ENCODE measurements at regions not wholly inside any gene's neighbourhood (a gene's known extent, or its start where the extent isn't known, plus 50 kb on each side); places are given as distances from the start of the nearest gene placed in this dataset.
"Not testable (repeated sequence)": the region's sequence is repeated elsewhere in the genome, so short reads cannot be mapped to it uniquely, and the experiment has no call there.

GRCh38 chr13:65307056-65307455 is 1923.1 kb downstream of the PCDH9 start:
- Mint-ChIP-seq H3K36me3 (ENCODE audit: low read depth) (no peaks in the 10 kb centered on the region), H3K4me1 (ENCODE audit: low read depth) (no peaks in the 10 kb centered on the region), H3K4me3 (no peak overlapping the region), H3K27ac (no peak overlapping the region), H3K27me3 (ENCODE audit: insufficient read depth) (no peaks in the 10 kb centered on the region), H3K9me3 (peaks cover 6% of the 10 kb centered on the region)
- no peak for DNase-seq (ENCODE audit: low spot score)
- intact Hi-C loops (cut with micrococcal nuclease), result no loop called here

GRCh38 chr13:65302691-65303090 is 1927.4 kb downstream of the PCDH9 start:
- H3K36me3 Mint-ChIP-seq (ENCODE audit: low read depth), result no peaks in the 10 kb centered on the region
- H3K9me3 Mint-ChIP-seq, result peaks cover 3% of the 10 kb centered on the region
- no peak for DNase-seq (ENCODE audit: low spot score)
- intact Hi-C loops (cut with micrococcal nuclease), result no loop called here
- H3K4me1 Mint-ChIP-seq (ENCODE audit: low read depth), result no peaks in the 10 kb centered on the region
- no peak overlapping the region for H3K27ac Mint-ChIP-seq
- no peaks in the 10 kb centered on the region for H3K27me3 Mint-ChIP-seq (ENCODE audit: insufficient read depth)
- no peak overlapping the region for H3K4me3 Mint-ChIP-seq

GRCh38 chr13:65301506-65301905 is 1928.6 kb downstream of the PCDH9 start:
- Mint-ChIP-seq H3K9me3 (peaks cover 3% of the 10 kb centered on the region), H3K27ac (no peak overlapping the region), H3K27me3 (ENCODE audit: insufficient read depth) (no peaks in the 10 kb centered on the region), H3K4me1 (ENCODE audit: low read depth) (no peaks in the 10 kb centered on the region), H3K4me3 (no peak overlapping the region), H3K36me3 (ENCODE audit: low read depth) (no peaks in the 10 kb centered on the region)
- intact Hi-C loops (cut with micrococcal nuclease), result no loop called here
- DNase-seq (ENCODE audit: low spot score), result no peak

- Mint-ChIP-seq H3K27me3 (ENCODE audit: insufficient read depth) (no peaks in the 10 kb centered on the region), H3K4me3 (no peak overlapping the region), H3K4me1 (ENCODE audit: low read depth) (no peaks in the 10 kb centered on the region), H3K27ac (no peak overlapping the region), H3K9me3 (peaks cover 3% of the 10 kb centered on the region), H3K36me3 (ENCODE audit: low read depth) (no peaks in the 10 kb centered on the region)
- intact Hi-C loops (cut with micrococcal nuclease), result no loop called here
- DNase-seq (ENCODE audit: low spot score), result no peak
These were observed 1929.9 kb downstream of the PCDH9 start for GRCh38 chr13:65300220-65300619.

- intact Hi-C loops (cut with micrococcal nuclease), result no loop called here
- Mint-ChIP-seq H3K4me3 (no peak overlapping the region), H3K27me3 (ENCODE audit: insufficient read depth) (no peaks in the 10 kb centered on the region)
These were observed 1936.5 kb downstream of the PCDH9 start for GRCh38 chr13:65293530-65294198.

GRCh38 chr13:65292488-65292901 is 1937.6 kb downstream of the PCDH9 start:
- no peak overlapping the region for H3K4me3 Mint-ChIP-seq
- no peak overlapping the region for H3K27ac Mint-ChIP-seq
- H3K9me3 Mint-ChIP-seq, result no peaks in the 10 kb centered on the region
- DNase-seq (ENCODE audit: low spot score), result no peak
- intact Hi-C loops (cut with micrococcal nuclease), result no loop called here
- H3K36me3 Mint-ChIP-seq (ENCODE audit: low read depth), result no peaks in the 10 kb centered on the region
- no peaks in the 10 kb centered on the region for H3K4me1 Mint-ChIP-seq (ENCODE audit: low read depth)
- no peaks in the 10 kb centered on the region for H3K27me3 Mint-ChIP-seq (ENCODE audit: insufficient read depth)

More at GRCh38 chr13:65293530-65294198, 1936.5 kb downstream of the PCDH9 start:
- Mint-ChIP-seq H3K9me3 (peaks cover 3% of the 10 kb centered on the region), H3K27ac (no peak overlapping the region), H3K4me1 (ENCODE audit: low read depth) (no peaks in the 10 kb centered on the region), H3K36me3 (ENCODE audit: low read depth) (no peaks in the 10 kb centered on the region)
- DNase-seq (ENCODE audit: low spot score), result no peak

- intact Hi-C loops (cut with micrococcal nuclease), result no loop called here
- Mint-ChIP-seq H3K9me3 (no peaks in the 10 kb centered on the region), H3K36me3 (ENCODE audit: low read depth) (no peaks in the 10 kb centered on the region), H3K4me3 (no peak overlapping the region), H3K27ac (no peak overlapping the region), H3K27me3 (ENCODE audit: insufficient read depth) (no peaks in the 10 kb centered on the region), H3K4me1 (ENCODE audit: low read depth) (no peaks in the 10 kb centered on the region)
- DNase-seq (ENCODE audit: low spot score), result no peak
These were observed 1942.7 kb downstream of the PCDH9 start for GRCh38 chr13:65287405-65287804.

- no peak for DNase-seq (ENCODE audit: low spot score)
- peaks cover 11% of the 10 kb centered on the region for H3K9me3 Mint-ChIP-seq
- H3K27ac Mint-ChIP-seq, result no peak overlapping the region
- intact Hi-C loops (cut with micrococcal nuclease), result no loop called here
- H3K36me3 Mint-ChIP-seq (ENCODE audit: low read depth), result no peaks in the 10 kb centered on the region
- no peaks in the 10 kb centered on the region for H3K27me3 Mint-ChIP-seq (ENCODE audit: insufficient read depth)
- no peak overlapping the region for H3K4me3 Mint-ChIP-seq
- no peaks in the 10 kb centered on the region for H3K4me1 Mint-ChIP-seq (ENCODE audit: low read depth)
These were observed 1954.1 kb downstream of the PCDH9 start for GRCh38 chr13:65275838-65276630.

GRCh38 chr13:65275108-65275507 is 1955.0 kb downstream of the PCDH9 start:
- no peaks in the 10 kb centered on the region for H3K27me3 Mint-ChIP-seq (ENCODE audit: insufficient read depth)
- H3K36me3 Mint-ChIP-seq (ENCODE audit: low read depth), result no peaks in the 10 kb centered on the region
- H3K9me3 Mint-ChIP-seq, result peaks cover 11% of the 10 kb centered on the region
- H3K4me1 Mint-ChIP-seq (ENCODE audit: low read depth), result no peaks in the 10 kb centered on the region
- DNase-seq (ENCODE audit: low spot score), result no peak
- H3K27ac Mint-ChIP-seq, result no peak overlapping the region
- intact Hi-C loops (cut with micrococcal nuclease), result no loop called here
- no peak overlapping the region for H3K4me3 Mint-ChIP-seq

GRCh38 chr13:65273811-65274420 is 1956.2 kb downstream of the PCDH9 start:
- H3K4me3 Mint-ChIP-seq; H3K27ac Mint-ChIP-seq; DNase-seq (ENCODE audit: low spot score); H3K4me1 Mint-ChIP-seq (ENCODE audit: low read depth); intact Hi-C loops (cut with micrococcal nuclease); H3K36me3 Mint-ChIP-seq (ENCODE audit: low read depth); H3K27me3 Mint-ChIP-seq (ENCODE audit: insufficient read depth): not testable (repeated sequence)
- H3K9me3 Mint-ChIP-seq, result peaks cover 11% of the 10 kb centered on the region

GRCh38 chr13:65268009-65268408 is 1962.1 kb downstream of the PCDH9 start:
- Mint-ChIP-seq H3K36me3 (ENCODE audit: low read depth) (no peaks in the 10 kb centered on the region), H3K4me3 (no peak overlapping the region), H3K4me1 (ENCODE audit: low read depth) (no peaks in the 10 kb centered on the region), H3K27me3 (ENCODE audit: insufficient read depth) (no peaks in the 10 kb centered on the region), H3K9me3 (peaks cover 12% of the 10 kb centered on the region), H3K27ac (no peak overlapping the region)
- intact Hi-C loops (cut with micrococcal nuclease), result no loop called here
- DNase-seq (ENCODE audit: low spot score), result no peak

GRCh38 chr13:65265988-65266387 is 1964.1 kb downstream of the PCDH9 start:
- H3K4me1 Mint-ChIP-seq (ENCODE audit: low read depth), result no peaks in the 10 kb centered on the region
- no peak overlapping the region for H3K4me3 Mint-ChIP-seq
- peaks cover 12% of the 10 kb centered on the region for H3K9me3 Mint-ChIP-seq
- no peak for DNase-seq (ENCODE audit: low spot score)
- no peaks in the 10 kb centered on the region for H3K36me3 Mint-ChIP-seq (ENCODE audit: low read depth)
- no peaks in the 10 kb centered on the region for H3K27me3 Mint-ChIP-seq (ENCODE audit: insufficient read depth)
- H3K27ac Mint-ChIP-seq, result no peak overlapping the region
- intact Hi-C loops (cut with micrococcal nuclease), result no loop called here

GRCh38 chr13:65264066-65264465 is 1966.1 kb downstream of the PCDH9 start:
- intact Hi-C loops (cut with micrococcal nuclease), result no loop called here
- no peak overlapping the region for H3K27ac Mint-ChIP-seq
- peaks cover 12% of the 10 kb centered on the region for H3K9me3 Mint-ChIP-seq
- H3K27me3 Mint-ChIP-seq (ENCODE audit: insufficient read depth), result no peaks in the 10 kb centered on the region
- no peaks in the 10 kb centered on the region for H3K36me3 Mint-ChIP-seq (ENCODE audit: low read depth)
- H3K4me3 Mint-ChIP-seq, result no peak overlapping the region
- H3K4me1 Mint-ChIP-seq (ENCODE audit: low read depth), result no peaks in the 10 kb centered on the region
- DNase-seq (ENCODE audit: low spot score), result no peak

Data from activated T-helper 1 cell treated with anti-CD3 and anti-CD28 coated beads, Interleukin-12 subunit alpha, Interleukin-12 subunit beta, Interleukin-2, Interleukin-4 antibody, amounts not matched to agents 30 ng/mL and 10 ng/mL and 1 ng/mL, durations not matched to agents 14 hours and 24 hours and 36 hours (primary cell).